Keratinocyte (primary cell): ENCODE measurements at regions not wholly inside any gene's neighbourhood (a gene's known extent, or its start where the extent isn't known, plus 50 kb on each side); places are given as distances from the start of the nearest gene placed in this dataset.

ENCODE experiments used
- DNase-seq: peaks from one replicate; pipeline ENCODE4 v3.0.0-alpha.2; 2011; ENCODE audit warnings: low read depth, missing footprints, low spot score
- FAIRE-seq: peaks from 2 replicates; lab custom pipeline; 2011; peaks lifted over from hg19 to GRCh38; lab: Jason Lieb, UNC
- H2AFZ ChIP-seq: 2 replicates; pipeline ENCODE4 v1.6.0; 2012; ENCODE audit warnings: low read length, control low read depth, inconsistent platforms; ENCODE audit not compliant: control insufficient read depth
- H3K27ac ChIP-seq: 2 replicates; pipeline ENCODE4 v1.5.1; 2011; ENCODE audit warnings: low read length; ENCODE audit not compliant: control insufficient read depth, insufficient read depth
- H3K27me3 ChIP-seq: 3 replicates; pipeline ENCODE4 v1.6.0; 2011; ENCODE audit warnings: low read length; ENCODE audit not compliant: control insufficient read depth, insufficient read depth; ENCODE audit errors: extremely low read depth
- H3K36me3 ChIP-seq, 2 experiments: 2 replicates in 1 of 2; 3 replicates in 1 of 2; pipeline ENCODE4 v1.5.1; 2011; ENCODE audit warnings: low read length in 2 of 2, mild to moderate bottlenecking in 1 of 2; ENCODE audit not compliant: control insufficient read depth in 2 of 2, insufficient read depth in 2 of 2; ENCODE audit errors: extremely low read depth in 1 of 2
- H3K4me1 ChIP-seq: 3 replicates; pipeline ENCODE4 v1.5.1; 2011; ENCODE audit warnings: low read length; ENCODE audit not compliant: control insufficient read depth, insufficient read depth; ENCODE audit errors: extremely low read depth
- H3K4me2 ChIP-seq: 3 replicates; pipeline ENCODE4 v1.6.0; 2011; ENCODE audit warnings: low read depth, low read length; ENCODE audit not compliant: control insufficient read depth, insufficient read depth; ENCODE audit errors: extremely low read depth
- H3K4me3 ChIP-seq, 3 experiments: fragments of 200-600 bp in 1 of 3; sonication (generic) in 1 of 3; 2 replicates in 2 of 3; 3 replicates in 1 of 3; pipeline ENCODE4 v1.5.1; 2011 to 2016; ENCODE audit warnings: low read length in 3 of 3, mild to moderate bottlenecking in 3 of 3, control low read depth in 2 of 3, inconsistent platforms in 1 of 3, low read depth in 1 of 3, mixed read lengths in 1 of 3, mixed run types in 1 of 3, moderate library complexity in 1 of 3; ENCODE audit not compliant: control insufficient read depth in 2 of 3, insufficient read depth in 2 of 3; ENCODE audit errors: extremely low read depth in 1 of 3
- H3K79me2 ChIP-seq: 2 replicates; pipeline ENCODE4 v1.6.0; 2012; ENCODE audit warnings: low read length; ENCODE audit not compliant: control insufficient read depth, insufficient read depth
- H3K9ac ChIP-seq: 3 replicates; pipeline ENCODE4 v1.6.0; 2011; ENCODE audit warnings: low read length; ENCODE audit not compliant: control insufficient read depth, insufficient read depth; ENCODE audit errors: extremely low read depth
- H3K9me1 ChIP-seq: 3 replicates; pipeline ENCODE4 v1.6.0; 2011; ENCODE audit warnings: low read length; ENCODE audit not compliant: control insufficient read depth, insufficient read depth; ENCODE audit errors: extremely low read depth
- H3K9me3 ChIP-seq: 2 replicates; pipeline ENCODE4 v1.5.1; 2012; ENCODE audit warnings: low read depth, low read length; ENCODE audit not compliant: control insufficient read depth
- H4K20me1 ChIP-seq: 3 replicates; pipeline ENCODE4 v1.6.0; 2011; ENCODE audit warnings: low read length; ENCODE audit not compliant: control insufficient read depth, insufficient read depth; ENCODE audit errors: extremely low read depth
- CTCF ChIP-seq, 3 experiments: IDR thresholded peaks in 1 of 3; conservative IDR thresholded peaks in 1 of 3; optimal IDR thresholded peaks in 1 of 3; 2 replicates in 2 of 3; 3 replicates in 1 of 3; pipeline versions ENCODE3 to v1.5.1; 2011; ENCODE audit warnings: low read length in 3 of 3, mild to moderate bottlenecking in 3 of 3, moderate library complexity in 2 of 3, control low read depth in 1 of 3, inconsistent platforms in 1 of 3; ENCODE audit not compliant: insufficient read depth in 2 of 3; ENCODE audit errors: extremely low read depth in 1 of 3
- EZH2 ChIP-seq: IDR thresholded peaks from one replicate; pipeline ENCODE4 v1.6.1; 2012; ENCODE audit warnings: inconsistent platforms, mild to moderate bottlenecking, low read length, moderate library complexity
- dilution Hi-C: fragments of 300-500 bp; cut with MboI; formaldehyde crosslinking; loops from one replicate; pipeline ENCODE4 v1.7.0; 2020; ENCODE audit warnings: low sequenced_read_pairs; ENCODE audit not compliant: extremely low pct_ligation_motif_present

GRCh38 chr15:89387140-89387903 is 52.7 kb upstream of the POLG start:
- Histone ChIP-seq H3K27me3 (peaks cover 84% of the 10 kb centered on the region), H3K27ac (no peak overlapping the region)
- no peak for DNase-seq

GRCh38 chr15:89385596-89386331 is 51.1 kb upstream of the POLG start:
- Histone ChIP-seq H3K9me1 (no peaks in the 10 kb centered on the region), H4K20me1 (no peaks in the 10 kb centered on the region), H3K27ac (no peak overlapping the region), H3K9me3 (no peaks in the 10 kb centered on the region), H3K4me1 (peaks cover 7% of the 10 kb centered on the region), H3K27me3 (peaks cover 86% of the 10 kb centered on the region), H3K9ac (no peak overlapping the region), H3K4me2 (no peak overlapping the region), H3K4me3 (no peak overlapping the region), H3K36me3 (no peaks in the 10 kb centered on the region), H3K79me2 (no peaks in the 10 kb centered on the region), H2AFZ (no peak overlapping the region)
- no peak for TF ChIP-seq CTCF (optimal IDR thresholded peaks at IDR 0.05 in 1 of 3, IDR thresholded peaks at IDR 0.05 in 1 of 3, conservative IDR thresholded peaks at IDR 0.05 in 1 of 3; ENCODE audit: extremely low read depth in 1 of 3, insufficient read depth in 2 of 3, low read length in 3 of 3)
- no peak for TF ChIP-seq EZH2
- DNase-seq (no peak), FAIRE-seq (no peak)
- dilution Hi-C loops, result no loop called here

More at GRCh38 chr15:89387140-89387903, 52.7 kb upstream of the POLG start:
- H4K20me1 ChIP-seq, result no peaks in the 10 kb centered on the region
- no peak overlapping the region for H2AFZ ChIP-seq
- H3K9me3 ChIP-seq, result no peaks in the 10 kb centered on the region
- no peak for FAIRE-seq
- no peaks in the 10 kb centered on the region for H3K79me2 ChIP-seq
- dilution Hi-C loops, result no loop called here
- H3K4me2 ChIP-seq, result no peak overlapping the region
- TF ChIP-seq CTCF (optimal IDR thresholded peaks at IDR 0.05 in 1 of 3, IDR thresholded peaks at IDR 0.05 in 1 of 3, conservative IDR thresholded peaks at IDR 0.05 in 1 of 3; ENCODE audit: extremely low read depth in 1 of 3, insufficient read depth in 2 of 3, low read length in 3 of 3) (no peak), EZH2 (no peak)
- no peak overlapping the region for H3K9ac ChIP-seq
- no peak overlapping the region for H3K4me3 ChIP-seq
- H3K9me1 ChIP-seq, result no peaks in the 10 kb centered on the region
- H3K4me1 ChIP-seq, result peaks cover 7% of the 10 kb centered on the region
- no peaks in the 10 kb centered on the region for H3K36me3 ChIP-seq
